ENCODE measurements at regions not wholly inside any gene's neighbourhood (a gene's known extent, or its start where the extent isn't known, plus 50 kb on each side); places are given as distances from the start of the nearest gene placed in this dataset.

DNA sequence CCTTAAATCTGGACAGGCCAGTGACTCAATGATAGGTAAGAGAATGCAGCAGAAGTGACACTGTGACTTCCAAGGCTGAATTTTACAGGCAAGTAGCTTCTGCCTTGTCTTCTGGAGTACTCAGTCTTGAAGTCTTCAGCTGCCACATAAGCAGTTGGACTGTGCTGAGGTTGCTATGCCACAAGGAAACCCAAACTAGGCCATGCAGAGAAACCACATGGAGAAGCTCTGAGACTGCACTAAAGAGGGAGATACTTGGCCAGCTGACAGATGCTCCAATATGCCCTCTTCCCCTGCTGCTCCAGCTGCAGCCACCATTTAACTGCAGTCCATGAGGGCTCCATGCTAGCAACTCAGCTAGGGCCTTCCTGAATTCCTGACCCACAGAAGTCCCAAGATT, 119.4 kb upstream of the GADL1 start:
- H3K27ac ChIP-seq, result no peak overlapping the region
- no peaks in the 10 kb centered on the region for H3K9me3 ChIP-seq (ENCODE audit: control insufficient read depth, low read length)
- no peak for TF ChIP-seq CTCF (IDR thresholded peaks at IDR 0.05)
- no peak overlapping the region for H2AFZ ChIP-seq
- H3K4me2 ChIP-seq (ENCODE audit: low read length), result no peak overlapping the region
- peaks cover 5% of the 10 kb centered on the region for H3K4me1 ChIP-seq
- no peak overlapping the region for H3K4me3 ChIP-seq (ENCODE audit: low read depth, low read length)
- no peaks in the 10 kb centered on the region for H3K79me2 ChIP-seq
- H3K27me3 ChIP-seq (ENCODE audit: control insufficient read depth, insufficient read depth, low read length), result no peaks in the 10 kb centered on the region
- no peaks in the 10 kb centered on the region for H3K36me3 ChIP-seq (ENCODE audit: control insufficient read depth, insufficient read depth, low read length)
- H3K9ac ChIP-seq, result no peak overlapping the region

- no peak overlapping the region for H3K27ac ChIP-seq
- no peaks in the 10 kb centered on the region for H3K27me3 ChIP-seq (ENCODE audit: control insufficient read depth, insufficient read depth, low read length)
- peaks cover 2% of the 10 kb centered on the region for H3K4me1 ChIP-seq
- no peaks in the 10 kb centered on the region for H3K79me2 ChIP-seq
- no peak overlapping the region for H2AFZ ChIP-seq
- TF ChIP-seq CTCF (IDR thresholded peaks at IDR 0.05), result no peak
- H3K9me3 ChIP-seq (ENCODE audit: control insufficient read depth, low read length), result no peaks in the 10 kb centered on the region
- H3K4me2 ChIP-seq (ENCODE audit: low read length), result no peak overlapping the region
- no peak overlapping the region for H3K4me3 ChIP-seq (ENCODE audit: low read depth, low read length)
- H3K36me3 ChIP-seq (ENCODE audit: control insufficient read depth, insufficient read depth, low read length), result no peaks in the 10 kb centered on the region
- no peak overlapping the region for H3K9ac ChIP-seq
Observed at GRCh38 chr3:31014317-31015040, 120.0 kb upstream of the GADL1 start.

DNA sequence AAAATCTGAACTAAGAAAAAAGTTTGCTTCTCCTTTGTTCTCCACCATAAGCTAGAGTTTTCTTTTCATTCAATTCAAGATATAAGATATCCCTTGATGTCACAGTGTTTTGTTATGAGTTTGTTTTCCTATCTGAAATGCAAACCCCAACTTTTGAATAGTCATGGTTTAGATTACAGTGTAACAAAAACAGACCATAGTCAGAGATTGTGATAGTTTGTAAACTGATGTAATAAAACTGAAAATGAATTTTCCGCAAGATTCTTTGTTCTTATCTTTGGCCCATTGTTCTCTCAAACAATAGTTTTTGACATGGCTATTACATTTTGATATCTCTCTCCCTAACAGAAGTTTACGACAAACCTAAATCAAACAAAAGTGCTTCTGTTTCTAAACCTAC, 121.7 kb upstream of the GADL1 start:
- H2AFZ ChIP-seq, result no peak overlapping the region
- no peak overlapping the region for H3K4me2 ChIP-seq (ENCODE audit: low read length)
- no peaks in the 10 kb centered on the region for H3K36me3 ChIP-seq (ENCODE audit: control insufficient read depth, insufficient read depth, low read length)
- H3K27me3 ChIP-seq (ENCODE audit: control insufficient read depth, insufficient read depth, low read length), result no peaks in the 10 kb centered on the region
- H3K4me3 ChIP-seq (ENCODE audit: low read depth, low read length), result no peak overlapping the region
- H3K27ac ChIP-seq, result no peak overlapping the region
- no peaks in the 10 kb centered on the region for H3K4me1 ChIP-seq
- H3K79me2 ChIP-seq, result no peaks in the 10 kb centered on the region
- TF ChIP-seq CTCF (IDR thresholded peaks at IDR 0.05), result no peak
- no peaks in the 10 kb centered on the region for H3K9me3 ChIP-seq (ENCODE audit: control insufficient read depth, low read length)
- no peak overlapping the region for H3K9ac ChIP-seq

GRCh38 chr3:31022716-31023115, 128.3 kb upstream of the GADL1 start:
- no peak for TF ChIP-seq CTCF (IDR thresholded peaks at IDR 0.05)
- Histone ChIP-seq H3K27ac (no peak overlapping the region), H3K36me3 (ENCODE audit: control insufficient read depth, insufficient read depth, low read length) (no peaks in the 10 kb centered on the region), H3K79me2 (no peaks in the 10 kb centered on the region), H3K4me3 (ENCODE audit: low read depth, low read length) (no peak overlapping the region), H3K4me1 (no peaks in the 10 kb centered on the region), H3K9ac (no peak overlapping the region), H2AFZ (no peak overlapping the region), H3K4me2 (ENCODE audit: low read length) (no peak overlapping the region), H3K9me3 (ENCODE audit: control insufficient read depth, low read length) (no peaks in the 10 kb centered on the region), H3K27me3 (ENCODE audit: control insufficient read depth, insufficient read depth, low read length) (no peaks in the 10 kb centered on the region)

GRCh38 chr3:31025541-31025940, 131.1 kb upstream of the GADL1 start:
- H3K4me3 ChIP-seq (ENCODE audit: low read depth, low read length), result no peak overlapping the region
- H3K27ac ChIP-seq, result no peak overlapping the region
- no peaks in the 10 kb centered on the region for H3K27me3 ChIP-seq (ENCODE audit: control insufficient read depth, insufficient read depth, low read length)
- no peak for TF ChIP-seq CTCF (IDR thresholded peaks at IDR 0.05)
- H3K4me2 ChIP-seq (ENCODE audit: low read length), result no peak overlapping the region
- H3K36me3 ChIP-seq (ENCODE audit: control insufficient read depth, insufficient read depth, low read length), result no peaks in the 10 kb centered on the region
- no peak overlapping the region for H2AFZ ChIP-seq
- H3K9me3 ChIP-seq (ENCODE audit: control insufficient read depth, low read length), result no peaks in the 10 kb centered on the region
- H3K9ac ChIP-seq, result no peak overlapping the region
- no peaks in the 10 kb centered on the region for H3K79me2 ChIP-seq
- H3K4me1 ChIP-seq, result peaks cover 7% of the 10 kb centered on the region

All from parathyroid adenoma (tissue), 2 donors.